ENCODE measurements at regions not wholly inside any gene's neighbourhood (a gene's known extent, or its start where the extent isn't known, plus 50 kb on each side); places are given as distances from the start of the nearest gene placed in this dataset.
"Not testable (repeated sequence)": the region's sequence is repeated elsewhere in the genome, so short reads cannot be mapped to it uniquely, and the experiment has no call there.

DNA sequence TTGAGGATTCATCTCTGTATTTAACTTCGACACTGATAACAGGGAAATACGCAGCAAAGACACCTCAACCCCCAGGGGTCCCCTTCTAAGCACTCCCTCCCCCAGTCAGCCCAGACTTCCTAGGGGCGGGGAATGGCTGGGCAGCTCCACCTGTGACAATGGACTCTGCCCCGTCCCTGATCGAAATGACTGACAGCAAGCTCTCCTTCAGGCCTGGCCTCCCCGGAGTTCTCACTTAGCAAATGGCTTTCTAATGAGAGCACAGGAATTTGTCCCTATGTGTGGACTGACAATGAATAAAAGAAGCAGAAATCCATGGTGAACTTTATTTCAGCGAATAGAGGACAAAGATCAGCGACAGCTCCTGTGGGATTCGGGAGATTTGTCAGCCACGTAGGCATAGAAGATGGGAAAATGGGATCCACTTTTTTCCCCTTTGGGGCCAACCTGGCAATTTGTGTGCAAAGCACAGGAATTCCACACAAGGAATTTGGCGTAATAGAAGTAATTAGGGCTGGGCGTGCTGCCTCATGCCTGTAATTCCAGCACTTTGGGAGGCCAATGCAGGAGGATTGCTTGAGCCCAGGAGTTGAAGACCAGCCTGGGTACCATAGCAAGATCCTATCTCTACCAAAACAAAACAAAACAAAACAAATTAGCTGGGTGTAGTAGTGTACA, 63.8 kb downstream of the TNFAIP2 start:
- no peak for DNase-seq

GRCh38 chr14:103187911-103188310, 64.7 kb downstream of the TNFAIP2 start:
- no peak for DNase-seq

- DNase-seq, result no peak
Observed at GRCh38 chr14:103188810-103189480, 65.7 kb downstream of the TNFAIP2 start.

DNA sequence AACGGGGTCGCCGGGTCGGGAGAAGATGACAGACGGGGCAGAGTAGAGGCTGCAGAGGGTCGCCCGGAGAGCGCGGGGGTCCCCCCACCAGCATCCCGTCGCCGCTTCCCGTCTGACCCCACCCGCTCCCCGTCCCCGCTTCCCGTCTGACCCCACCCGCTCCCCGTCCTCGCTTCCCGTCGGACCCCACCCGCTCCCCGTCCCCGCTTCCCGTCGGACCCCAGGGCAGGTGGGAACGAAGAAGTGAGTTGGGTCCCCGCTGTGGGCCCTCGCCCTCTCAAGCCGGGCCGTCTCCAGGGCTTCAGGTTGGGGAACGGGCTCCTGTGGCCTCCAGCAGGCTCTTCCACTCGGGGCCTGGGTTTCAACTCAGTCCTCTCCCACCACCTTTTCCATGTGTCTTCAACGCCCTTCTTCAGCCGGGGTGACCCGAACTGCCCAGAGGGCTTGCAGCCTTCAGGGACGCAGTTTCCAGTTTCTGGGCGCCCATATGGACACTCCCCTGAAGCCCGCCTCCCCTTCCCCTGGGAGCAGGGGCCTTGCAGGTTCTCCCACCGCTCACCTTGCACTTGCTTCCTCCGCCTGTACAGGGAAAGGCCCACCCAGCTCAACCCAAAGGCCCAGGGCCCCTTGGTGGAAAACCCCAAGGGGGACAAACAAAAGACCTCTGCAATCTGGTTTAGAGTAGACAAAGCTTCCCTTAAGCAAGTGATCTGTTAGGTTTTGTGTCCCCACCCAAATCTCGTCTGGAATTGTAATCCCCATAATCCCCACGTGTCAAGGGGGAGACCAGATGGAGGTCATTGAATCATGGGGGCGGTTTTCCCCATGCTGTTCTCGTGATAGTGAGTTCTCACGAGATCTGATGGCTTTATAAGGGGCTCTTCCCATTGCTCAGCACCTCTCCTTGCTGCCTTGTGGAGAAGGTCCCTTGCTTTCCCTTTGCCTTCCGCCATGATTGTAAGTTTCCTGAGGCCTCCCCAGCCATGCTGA, 66.5 kb downstream of the TNFAIP2 start:
- DNase-seq, result no peak

- no peak for DNase-seq
Observed at GRCh38 chr14:103190741-103191140, 67.5 kb downstream of the TNFAIP2 start.

DNA sequence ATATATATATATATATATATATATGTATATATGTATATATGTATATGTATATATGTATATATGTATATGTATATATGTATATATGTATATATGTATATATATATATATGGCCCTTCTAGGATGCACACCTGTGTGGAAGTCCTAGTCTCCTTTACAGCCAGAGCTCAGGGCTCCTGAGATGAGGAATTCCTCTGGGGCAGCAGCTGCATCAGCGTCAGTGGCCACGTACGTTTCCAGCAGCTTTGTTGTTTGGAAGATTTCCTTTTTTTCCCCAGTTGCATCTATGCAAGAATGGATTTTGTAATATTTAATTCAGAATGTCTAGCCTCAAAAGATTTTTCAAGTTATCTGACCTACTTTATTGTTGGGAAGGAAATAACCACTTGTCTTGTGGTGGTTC, 68.6 kb downstream of the TNFAIP2 start:
- DNase-seq, result no peak

DNA sequence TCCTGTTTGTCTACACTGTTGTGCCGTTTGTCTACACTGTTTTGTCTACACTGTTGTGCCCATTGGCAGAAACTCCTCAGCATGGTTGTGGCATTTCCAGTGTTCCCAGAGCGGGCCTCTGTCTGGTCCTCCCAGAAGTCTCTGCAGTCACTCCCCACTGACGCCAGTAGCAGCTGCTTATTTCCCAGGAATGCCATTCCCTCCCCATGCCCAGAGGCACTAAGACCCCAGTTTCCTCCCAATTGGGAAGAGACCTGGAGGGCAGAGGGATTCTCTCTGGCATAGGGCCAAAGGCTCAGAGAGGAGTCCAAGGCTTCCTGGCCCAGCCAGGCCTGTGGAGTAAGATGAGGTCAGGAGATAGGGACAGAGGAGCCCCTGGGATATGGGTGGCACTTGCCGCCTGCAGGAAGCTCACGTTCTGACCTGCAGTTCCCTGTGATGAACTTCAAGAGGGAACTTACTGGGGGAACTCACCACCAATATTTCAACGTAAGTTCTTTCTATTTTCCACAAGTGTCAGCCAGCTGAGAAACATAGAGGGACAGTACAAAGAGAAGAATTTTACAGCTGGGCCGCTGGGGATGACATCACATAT, 69.1 kb downstream of the TNFAIP2 start:
- no peak for DNase-seq

- DNase-seq, result not testable (repeated sequence)
Observed at GRCh38 chr14:103192861-103193260, 69.6 kb downstream of the TNFAIP2 start.

- not testable (repeated sequence) for DNase-seq
Observed at GRCh38 chr14:103193491-103193890, 70.2 kb downstream of the TNFAIP2 start.

DNA sequence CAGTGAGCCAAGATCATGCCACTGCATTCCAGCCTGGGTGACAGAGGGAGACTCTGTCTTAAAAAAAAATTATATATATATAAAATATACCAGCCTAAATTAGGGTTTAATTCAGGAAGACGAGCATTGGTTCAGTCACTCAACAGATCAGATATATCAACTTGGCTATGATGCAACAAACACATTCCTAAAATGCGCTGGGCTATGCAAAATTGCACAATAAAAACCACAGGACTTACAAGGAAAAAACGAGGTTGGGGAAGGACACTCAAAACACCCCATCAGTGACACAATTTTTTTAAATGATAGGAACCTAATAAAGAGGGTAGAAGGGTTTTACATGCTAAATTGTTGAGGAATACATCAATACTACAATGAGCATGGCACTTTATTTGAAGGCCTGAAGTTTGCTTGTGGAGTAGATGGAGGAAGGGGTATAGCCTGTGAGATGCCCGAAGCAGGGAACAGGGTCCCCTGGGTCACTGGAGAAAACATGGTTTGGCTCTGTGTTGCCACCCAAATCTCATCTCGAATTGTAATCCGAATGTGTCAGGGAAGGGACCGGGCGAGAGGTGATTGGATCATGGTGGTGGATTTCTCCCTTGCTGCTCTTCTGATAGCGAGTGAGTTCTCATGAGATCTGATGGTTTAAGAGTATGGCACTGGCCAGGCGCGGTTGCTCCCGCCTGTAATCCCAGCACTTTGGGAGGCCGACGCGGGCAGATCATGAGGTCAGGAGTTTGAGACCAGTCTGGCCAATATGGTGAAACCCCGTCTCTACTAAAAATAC, 71.2 kb downstream of the TNFAIP2 start:
- no peak for DNase-seq

- DNase-seq, result no peak
Observed at GRCh38 chr14:103195828-103196615, 72.8 kb downstream of the TNFAIP2 start.

- no peak for DNase-seq
Observed at GRCh38 chr14:103196716-103197115, 73.5 kb downstream of the TNFAIP2 start.

- no peak for DNase-seq
Observed at GRCh38 chr14:103198131-103199105, 75.2 kb downstream of the TNFAIP2 start.

DNA sequence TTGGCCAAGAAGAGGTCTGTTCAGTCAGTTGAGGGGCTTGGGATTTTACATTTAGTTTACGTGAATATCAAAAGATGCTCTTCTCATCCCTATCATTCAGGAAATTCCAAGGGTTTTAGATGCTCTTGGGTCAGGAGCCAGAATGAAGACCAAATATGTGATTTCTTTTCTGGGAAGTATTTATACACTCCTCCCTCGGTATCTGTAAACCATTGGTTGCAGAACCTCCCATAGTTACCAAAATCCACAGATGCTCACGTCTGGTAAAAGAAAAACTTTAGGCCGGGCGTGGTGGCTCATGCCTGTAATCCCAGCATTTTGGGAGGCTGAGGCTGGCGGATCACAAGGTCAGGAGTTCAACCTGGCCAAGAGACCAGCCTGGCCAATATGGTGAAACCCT, 75.9 kb downstream of the TNFAIP2 start:
- no peak for DNase-seq

DNA sequence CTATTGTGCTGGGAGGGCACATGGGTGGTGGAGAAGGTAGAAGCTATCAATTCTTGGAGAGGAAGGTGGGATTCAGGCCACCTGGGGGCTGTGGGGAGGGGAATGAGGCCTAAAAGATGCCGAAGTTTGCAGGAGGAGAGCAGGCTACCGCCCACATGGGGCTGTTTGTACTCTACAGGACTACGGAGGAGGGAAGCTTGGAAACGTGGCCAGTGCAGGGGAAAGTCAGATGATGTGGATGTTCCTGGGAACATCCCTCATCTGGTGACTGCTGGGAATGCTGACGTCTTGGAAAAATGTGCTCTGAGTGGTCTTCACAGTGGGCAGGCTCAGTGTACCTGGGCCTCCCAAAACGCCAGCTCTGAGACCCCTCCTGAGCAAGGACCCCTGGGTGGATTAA, 78.5 kb downstream of the TNFAIP2 start:
- no peak for DNase-seq

DNA sequence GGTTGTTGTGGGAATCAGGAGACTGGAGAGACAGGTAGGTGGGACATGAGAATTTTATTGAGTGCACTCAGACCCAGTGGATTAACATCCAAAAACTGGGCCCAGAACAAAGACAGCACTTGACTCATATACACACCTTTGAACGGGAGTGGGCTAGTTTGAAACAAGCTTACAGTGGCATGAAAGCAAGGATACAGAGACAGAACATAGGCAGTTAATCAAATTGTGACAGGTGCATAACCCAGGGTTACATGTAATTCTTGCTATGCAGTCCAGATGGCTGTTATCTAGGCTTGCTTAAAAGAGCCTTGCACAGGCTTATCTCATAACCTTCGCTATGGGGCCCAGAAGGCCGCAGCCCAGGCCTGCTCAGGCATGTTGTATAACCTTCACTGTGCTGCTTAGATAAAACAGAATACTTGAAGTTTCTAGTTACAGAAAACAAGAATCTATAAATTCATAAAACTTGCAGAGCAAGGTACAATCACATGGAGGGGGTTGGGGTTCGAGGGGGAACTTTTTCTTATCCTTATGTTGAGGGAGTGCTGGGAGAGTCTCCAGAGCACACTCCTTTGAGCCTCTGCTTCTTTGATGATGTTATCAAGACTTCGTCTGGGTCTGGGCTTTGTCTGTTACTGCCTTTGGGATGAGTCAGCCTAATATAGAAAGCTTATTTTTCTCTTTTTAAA, 81.7 kb downstream of the TNFAIP2 start:
- DNase-seq, result no peak

- no peak for DNase-seq
Observed at GRCh38 chr14:103205541-103205906, 82.3 kb downstream of the TNFAIP2 start.

DNA sequence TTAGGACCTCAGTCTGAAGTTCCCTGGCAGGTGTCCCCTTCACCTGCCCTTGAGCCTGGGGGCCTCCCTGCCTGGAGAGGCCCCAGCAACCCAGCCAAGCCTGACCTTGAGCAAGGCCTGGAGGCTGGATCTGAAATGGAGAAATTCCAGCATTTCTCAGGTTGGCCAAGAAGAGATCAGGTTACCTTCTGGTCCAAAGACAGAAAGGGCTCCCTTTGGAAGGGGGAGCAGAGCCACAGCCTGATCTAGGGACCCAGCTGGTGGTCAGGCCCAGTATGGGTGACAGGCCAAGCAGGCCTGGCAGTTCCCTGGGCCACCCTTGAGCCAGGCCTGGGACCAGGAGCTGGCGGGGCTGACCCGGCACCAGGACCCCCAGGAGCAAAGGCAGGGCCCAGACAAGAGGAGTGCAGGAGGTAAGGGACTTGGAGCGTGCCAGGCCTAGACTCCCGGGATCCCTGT, 82.8 kb downstream of the TNFAIP2 start:
- DNase-seq, result no peak

GRCh38 chr14:103206836-103207387, 83.7 kb downstream of the TNFAIP2 start:
- no peak for DNase-seq
